ENCODE measurements at regions not wholly inside any gene's neighbourhood (a gene's known extent, or its start where the extent isn't known, plus 50 kb on each side); places are given as distances from the start of the nearest gene placed in this dataset.

- no peak for DNase-seq (ENCODE audit: low read depth)
Measured at GRCh38 chr16:73692861-73693260, 603.8 kb upstream of the PSMD7 start.

- no peak for DNase-seq (ENCODE audit: low read depth)
Measured at GRCh38 chr16:73683804-73684203, 612.8 kb upstream of the PSMD7 start.

GRCh38 chr16:73672135-73672534 lies 624.2 kb upstream of the ZFHX3 start:
- no peak for DNase-seq (ENCODE audit: low read depth)

DNA sequence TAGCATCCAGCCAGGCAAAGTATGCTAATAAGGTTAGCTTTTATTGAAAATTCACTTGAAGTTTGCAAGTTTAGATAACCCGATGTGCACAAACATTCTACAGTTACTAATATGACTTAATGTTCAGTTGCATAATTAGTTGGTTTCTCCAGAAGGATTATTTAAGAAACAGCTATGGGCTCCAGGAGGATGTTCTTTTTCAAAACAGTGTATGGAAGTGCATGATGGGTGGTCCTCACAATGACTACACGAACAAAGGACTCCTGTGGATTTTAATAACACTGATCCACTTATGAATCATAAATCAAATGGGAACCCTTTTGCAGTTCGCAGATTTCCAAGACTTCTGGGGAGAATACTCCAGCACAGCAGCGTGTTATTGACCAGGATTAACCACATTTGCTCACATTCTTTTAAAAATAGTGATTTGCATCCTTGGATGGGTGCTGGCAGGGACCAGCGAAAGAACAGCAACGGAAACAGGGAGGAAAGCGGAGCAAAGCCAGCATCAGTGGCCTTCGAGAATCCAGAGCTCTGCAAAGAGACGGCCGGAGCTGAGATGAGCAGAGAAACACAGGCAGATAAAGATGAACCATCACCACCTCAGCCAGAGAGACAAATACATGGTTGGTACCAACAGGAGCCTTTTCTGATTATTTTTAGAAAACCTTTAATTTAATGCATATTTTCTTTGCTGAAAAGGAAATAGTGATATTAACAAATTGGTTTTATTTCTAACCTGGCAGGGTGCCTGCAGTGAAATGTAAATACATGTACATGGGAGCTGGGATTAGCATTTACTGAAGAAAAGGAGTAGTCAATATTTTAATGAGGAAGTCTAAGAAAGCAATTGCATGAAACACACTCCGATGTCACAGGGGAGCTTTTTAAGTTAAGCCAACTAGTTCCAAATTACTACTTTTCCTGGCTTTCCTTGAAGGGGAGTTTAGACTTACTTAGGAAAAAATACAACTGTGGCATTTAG lies 623.2 kb upstream of the ZFHX3 start:
- DNase-seq (ENCODE audit: low read depth) = no peak

- DNase-seq (ENCODE audit: low read depth) = no peak
Measured at GRCh38 chr16:73669535-73670274, 621.8 kb upstream of the ZFHX3 start.

DNA sequence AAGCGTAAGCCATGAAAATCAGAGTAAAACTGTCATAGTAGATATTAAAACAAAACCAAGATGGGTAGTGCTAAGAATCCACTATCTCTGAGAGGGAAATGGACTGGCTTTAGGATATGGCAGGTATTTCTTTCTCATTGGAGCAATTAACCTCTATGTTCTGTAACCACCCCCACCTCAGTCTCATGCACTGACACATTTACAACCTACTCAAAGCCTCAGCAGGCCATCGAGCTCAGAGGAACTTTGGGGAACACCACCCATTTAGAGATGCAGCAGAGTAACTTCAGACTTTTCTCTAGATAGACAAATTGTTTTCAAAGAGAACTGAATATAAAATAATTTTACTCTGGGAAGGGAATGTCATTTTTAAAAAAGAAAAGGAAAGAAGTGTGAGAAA lies 615.8 kb upstream of the ZFHX3 start:
- DNase-seq (ENCODE audit: low read depth) = no peak

- DNase-seq (ENCODE audit: low read depth) = no peak
Measured at GRCh38 chr16:73636196-73636595, 588.3 kb upstream of the ZFHX3 start.

GRCh38 chr16:73629011-73629410 lies 581.1 kb upstream of the ZFHX3 start:
- no peak for DNase-seq (ENCODE audit: low read depth)

DNA sequence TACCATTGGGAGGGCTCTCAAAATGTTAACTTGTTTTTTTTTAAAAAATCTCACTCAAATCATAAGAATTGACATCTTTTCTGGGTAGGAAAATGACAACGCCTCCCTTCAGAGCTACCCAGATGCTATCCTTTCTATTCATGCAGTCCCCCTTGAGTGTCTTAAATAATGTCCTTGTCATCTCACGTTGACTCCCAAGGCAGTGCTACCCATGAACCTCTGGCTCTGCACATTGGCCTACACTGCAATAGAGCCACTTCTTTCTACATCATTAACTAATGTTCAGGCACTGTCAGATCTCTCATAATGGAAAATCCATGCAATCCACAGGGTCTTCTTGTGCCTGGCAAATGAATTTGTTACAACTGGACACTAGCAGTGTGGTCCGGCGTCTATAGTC lies 569.8 kb upstream of the ZFHX3 start:
- DNase-seq (ENCODE audit: low read depth) = no peak

DNA sequence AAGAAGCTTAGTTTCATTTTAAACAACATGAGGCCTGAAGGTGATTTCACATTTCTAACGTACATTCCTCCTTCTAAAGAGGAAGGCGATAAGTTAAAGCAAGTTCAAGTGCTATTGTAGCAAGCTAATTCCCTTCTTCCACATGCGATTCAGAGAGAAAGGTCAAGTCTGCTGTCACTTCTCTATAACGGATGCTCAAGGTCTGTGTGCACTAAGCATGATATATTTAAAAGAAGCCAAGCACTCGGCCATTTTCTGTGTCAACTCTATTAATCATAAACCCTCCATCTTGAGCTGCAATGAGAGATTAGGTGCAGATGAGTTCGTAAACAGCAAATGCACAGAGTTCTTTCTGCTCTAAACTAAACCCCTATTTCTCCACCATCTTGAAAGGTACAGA lies 568.8 kb upstream of the ZFHX3 start:
- no peak for DNase-seq (ENCODE audit: low read depth)

DNA sequence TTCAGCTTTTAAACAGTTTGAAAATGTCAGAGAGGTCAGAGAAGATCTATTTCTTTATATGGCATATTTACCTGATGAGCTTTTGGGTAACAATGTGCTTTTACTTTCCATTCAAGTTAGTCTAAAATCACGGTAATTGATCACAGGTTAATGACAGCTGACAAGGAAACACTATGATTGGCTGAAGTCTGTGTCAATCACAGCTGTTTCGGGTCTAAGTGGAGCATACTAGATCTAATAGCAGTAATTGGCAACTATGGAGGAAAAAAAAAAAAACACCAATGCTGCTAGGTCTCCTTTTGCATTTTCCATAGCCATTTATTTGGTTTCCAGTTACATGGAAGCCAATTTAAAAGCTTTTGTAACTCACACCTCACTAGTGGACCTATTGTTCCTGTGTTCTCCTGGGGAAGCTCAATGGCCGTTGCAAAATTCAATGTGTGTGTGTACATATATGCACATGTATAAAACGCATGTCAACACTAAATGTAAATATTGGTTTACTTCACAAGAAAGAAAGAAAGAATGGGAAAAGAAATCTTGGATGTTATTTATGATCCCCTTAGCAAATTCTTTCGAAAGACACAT lies 568.3 kb upstream of the ZFHX3 start:
- no peak for DNase-seq (ENCODE audit: low read depth)

- DNase-seq (ENCODE audit: low read depth) = no peak
Measured at GRCh38 chr16:73615071-73615940, 567.4 kb upstream of the ZFHX3 start.

- no peak for DNase-seq (ENCODE audit: low read depth)
Measured at GRCh38 chr16:73614131-73614530, 566.2 kb upstream of the ZFHX3 start.

- no peak for DNase-seq (ENCODE audit: low read depth)
Measured at GRCh38 chr16:73610605-73611156, 562.8 kb upstream of the ZFHX3 start.

DNA sequence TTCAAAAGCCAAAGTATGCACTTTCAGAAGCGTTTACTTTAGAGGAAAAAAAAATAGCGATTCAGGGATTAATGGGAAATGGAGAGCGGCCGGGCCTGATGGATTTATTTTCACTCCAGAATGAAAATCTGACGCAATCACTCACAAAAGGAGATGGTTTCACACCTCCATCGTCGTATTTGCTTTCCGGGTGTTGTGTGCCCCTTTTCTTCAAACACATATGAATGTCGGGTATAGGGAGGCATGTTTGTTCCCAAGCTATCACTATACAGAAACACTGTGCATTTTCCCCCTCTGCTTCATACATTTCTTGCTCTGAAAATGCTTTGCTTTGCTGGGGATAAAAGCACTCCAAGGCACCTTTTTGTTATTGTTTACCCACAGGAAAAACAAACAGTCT lies 562.2 kb upstream of the ZFHX3 start:
- DNase-seq (ENCODE audit: low read depth) = no peak

GRCh38 chr16:73608911-73609310 lies 561.0 kb upstream of the ZFHX3 start:
- DNase-seq (ENCODE audit: low read depth) = no peak

DNA sequence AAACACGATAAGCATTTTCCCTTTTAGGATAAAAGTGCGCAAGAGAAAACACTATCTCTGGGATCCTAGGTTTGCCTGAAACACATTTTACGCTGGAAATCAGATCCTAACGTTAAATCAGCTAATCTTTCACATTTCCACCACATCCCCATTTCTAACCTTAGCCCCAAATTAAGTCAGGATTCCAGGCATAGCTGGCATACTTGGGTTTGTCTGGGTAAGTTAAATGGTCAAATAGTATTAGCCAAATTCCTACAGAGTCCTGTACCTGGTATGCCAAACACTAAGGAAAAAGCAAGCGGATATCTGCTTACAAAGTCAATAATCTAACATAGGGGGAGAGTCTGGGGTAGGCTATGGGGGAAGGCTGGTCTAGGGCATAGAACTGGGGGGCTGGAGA lies 557.4 kb upstream of the ZFHX3 start:
- no peak for DNase-seq (ENCODE audit: low read depth)

GRCh38 chr16:73601911-73602310 lies 554.0 kb upstream of the ZFHX3 start:
- no peak for DNase-seq (ENCODE audit: low read depth)

DNA sequence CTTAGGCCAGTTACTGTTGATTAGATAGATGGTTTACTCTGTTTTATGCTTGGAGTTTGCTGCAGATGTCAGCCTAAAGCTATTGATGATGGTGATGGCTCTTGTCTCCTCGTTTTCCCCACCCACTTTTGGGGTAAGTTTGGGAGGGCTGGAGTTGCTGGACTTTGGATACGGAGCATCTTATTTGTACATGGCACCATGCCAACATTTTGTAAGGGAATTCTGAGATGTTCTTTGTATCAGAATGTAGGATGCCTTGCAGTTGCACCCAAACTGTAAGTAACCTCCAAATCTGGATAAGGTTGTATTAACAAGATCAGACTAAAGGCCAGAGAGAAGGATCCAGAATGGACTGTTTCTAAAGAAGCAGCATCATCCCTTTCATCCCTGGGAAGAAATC lies 551.9 kb upstream of the ZFHX3 start:
- no peak for DNase-seq (ENCODE audit: low read depth)

GRCh38 chr16:73599351-73599750 lies 551.4 kb upstream of the ZFHX3 start:
- no peak for DNase-seq (ENCODE audit: low read depth)

DNA sequence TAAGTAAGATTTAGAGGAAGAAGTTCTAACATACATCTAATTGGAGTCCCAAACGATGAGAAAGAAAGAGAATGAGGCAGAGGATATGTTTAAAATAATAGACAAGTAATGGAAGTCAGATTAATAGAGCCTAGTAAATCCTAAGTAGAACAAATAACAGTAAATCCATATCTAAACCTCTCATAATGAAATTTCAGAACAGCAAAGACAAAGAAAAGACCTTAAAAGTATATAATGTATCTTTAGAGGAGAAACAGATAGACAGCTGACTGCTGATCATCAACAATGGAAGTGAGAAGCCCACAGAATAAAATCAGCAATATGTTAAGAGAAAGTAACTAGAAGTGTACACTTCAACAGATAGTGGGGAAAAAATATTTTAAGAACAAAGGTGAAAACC lies 536.2 kb upstream of the ZFHX3 start:
- no peak for DNase-seq (ENCODE audit: low read depth)

Data from renal cortical epithelial cell (primary cell).